Kidney (tissue), 13 donors: ENCODE measurements at regions not wholly inside any gene's neighbourhood (a gene's known extent, or its start where the extent isn't known, plus 50 kb on each side); places are given as distances from the start of the nearest gene placed in this dataset.

Experiments
- DNase-seq, 5 donors: peaks; one replicate each; pipeline ENCODE4 v3.0.0-alpha.2; 2013 to 2020
- FAIRE-seq: peaks from 2 replicates; lab custom pipeline; 2012; peaks lifted over from hg19 to GRCh38; lab: Jason Lieb, UNC
- H3K27ac ChIP-seq, 2 donors: one replicate each; pipeline ENCODE4 v1.7.0; 2013; ENCODE audit warnings: low read depth in 2 of 2, low read length in 2 of 2, inconsistent platforms in 1 of 2
- H3K27me3 ChIP-seq: one replicate; pipeline ENCODE4 v1.7.1; 2013; ENCODE audit warnings: low read length, inconsistent platforms; ENCODE audit not compliant: control insufficient read depth, insufficient read depth
- H3K36me3 ChIP-seq, 3 donors: one replicate each; pipeline versions ENCODE4 v1.7.0 to v1.7.1; 2013; ENCODE audit warnings: low read length in 3 of 3, control low read depth in 1 of 3, inconsistent platforms in 1 of 3; ENCODE audit not compliant: insufficient read depth in 3 of 3, control insufficient read depth in 2 of 3
- H3K4me1 ChIP-seq, 3 donors: one replicate each; pipeline versions ENCODE4 v1.7.0 to v1.7.1; 2013; ENCODE audit warnings: low read length in 3 of 3, inconsistent platforms in 1 of 3, low read depth in 1 of 3; ENCODE audit not compliant: control insufficient read depth in 2 of 3, insufficient read depth in 2 of 3
- H3K4me3 ChIP-seq, 3 donors: one replicate each; pipeline versions ENCODE4 v1.7.0 to v1.8.1; 2013; ENCODE audit warnings: low read length in 3 of 3, control low read depth in 1 of 3, inconsistent platforms in 1 of 3
- H3K9ac ChIP-seq, 3 donors: one replicate each; pipeline versions ENCODE4 v1.7.0 to v1.7.1; 2013; ENCODE audit warnings: low read length in 3 of 3, control low read depth in 1 of 3, inconsistent platforms in 1 of 3
- H3K9me3 ChIP-seq, 3 donors: one replicate each; pipeline versions ENCODE4 v1.7.0 to v1.7.1; 2013; ENCODE audit warnings: low read length in 3 of 3, control low read depth in 1 of 3, inconsistent platforms in 1 of 3; ENCODE audit not compliant: control insufficient read depth in 2 of 3, insufficient read depth in 1 of 3
- intact Hi-C: fragments of 100-400 bp; cut with DNase I; formaldehyde crosslinking; loops from one replicate; pipeline ENCODE4 v1.11.1; 2022
- TF ChIP-seq, protein P1 (sequence below): IDR thresholded peaks from 3 replicates; pipeline ENCODE4 v1.5.1; 2012; ENCODE audit warnings: mild to moderate bottlenecking, moderate library complexity, borderline replicate concordance; ENCODE audit not compliant: insufficient read depth; ENCODE audit errors: extremely low read depth
- donor health status: control.
- donor health status: control.
- donor health status: control.
- donor health status: control.
- donor health status: control.
- donor health status: DM: yes; HTN: yes; CAD: no.
- donor health status: Normal renal cell carcinoma (clear cell type).

DNA sequence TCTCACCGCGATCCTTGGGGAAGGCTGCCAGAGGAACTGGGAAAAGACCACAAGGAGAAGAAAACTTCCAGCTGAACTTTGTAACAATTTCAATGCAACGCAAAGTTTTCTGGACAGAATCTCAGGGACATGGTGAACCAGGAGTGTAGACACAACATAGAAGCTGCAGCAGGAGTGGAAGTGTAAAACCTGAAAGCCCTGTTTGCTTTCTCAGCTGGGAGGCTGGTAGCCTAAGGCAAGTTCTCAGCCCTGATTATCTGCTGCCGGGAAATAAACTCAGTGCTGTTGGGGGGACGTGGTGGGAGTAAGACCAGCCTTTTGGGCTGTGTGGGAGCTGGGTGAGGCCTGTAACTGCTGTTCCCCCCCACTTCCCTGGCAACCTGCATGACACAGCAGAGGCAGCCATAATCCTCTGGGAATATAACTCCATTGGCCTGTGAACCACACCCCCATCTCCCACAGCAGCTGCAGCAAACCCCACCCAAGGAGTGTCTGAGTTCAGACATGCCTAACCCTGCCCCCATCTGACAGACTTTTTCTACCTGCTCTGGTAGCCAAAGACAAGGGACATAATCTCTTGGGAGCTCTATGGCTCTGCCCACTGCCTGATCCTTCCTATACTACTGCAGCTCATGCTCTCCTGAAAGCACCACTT, 106.7 kb downstream of the ZNF621 start:
- no peak for DNase-seq
- TF ChIP-seq, protein P1, sequence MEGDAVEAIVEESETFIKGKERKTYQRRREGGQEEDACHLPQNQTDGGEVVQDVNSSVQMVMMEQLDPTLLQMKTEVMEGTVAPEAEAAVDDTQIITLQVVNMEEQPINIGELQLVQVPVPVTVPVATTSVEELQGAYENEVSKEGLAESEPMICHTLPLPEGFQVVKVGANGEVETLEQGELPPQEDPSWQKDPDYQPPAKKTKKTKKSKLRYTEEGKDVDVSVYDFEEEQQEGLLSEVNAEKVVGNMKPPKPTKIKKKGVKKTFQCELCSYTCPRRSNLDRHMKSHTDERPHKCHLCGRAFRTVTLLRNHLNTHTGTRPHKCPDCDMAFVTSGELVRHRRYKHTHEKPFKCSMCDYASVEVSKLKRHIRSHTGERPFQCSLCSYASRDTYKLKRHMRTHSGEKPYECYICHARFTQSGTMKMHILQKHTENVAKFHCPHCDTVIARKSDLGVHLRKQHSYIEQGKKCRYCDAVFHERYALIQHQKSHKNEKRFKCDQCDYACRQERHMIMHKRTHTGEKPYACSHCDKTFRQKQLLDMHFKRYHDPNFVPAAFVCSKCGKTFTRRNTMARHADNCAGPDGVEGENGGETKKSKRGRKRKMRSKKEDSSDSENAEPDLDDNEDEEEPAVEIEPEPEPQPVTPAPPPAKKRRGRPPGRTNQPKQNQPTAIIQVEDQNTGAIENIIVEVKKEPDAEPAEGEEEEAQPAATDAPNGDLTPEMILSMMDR: no peak
- Histone ChIP-seq H3K27ac (no peak overlapping the region), H3K9ac (no peak overlapping the region), H3K27me3 (no peaks in the 10 kb centered on the region), H3K4me1 (no peaks in the 10 kb centered on the region), H3K9me3 (peaks cover 0 to 6% (median 5%) of the 10 kb centered on the region in 3 donors), H3K36me3 (no peaks in the 10 kb centered on the region), H3K4me3 (no peak overlapping the region)
- no peak for FAIRE-seq
- intact Hi-C loops: no loop called here

DNA sequence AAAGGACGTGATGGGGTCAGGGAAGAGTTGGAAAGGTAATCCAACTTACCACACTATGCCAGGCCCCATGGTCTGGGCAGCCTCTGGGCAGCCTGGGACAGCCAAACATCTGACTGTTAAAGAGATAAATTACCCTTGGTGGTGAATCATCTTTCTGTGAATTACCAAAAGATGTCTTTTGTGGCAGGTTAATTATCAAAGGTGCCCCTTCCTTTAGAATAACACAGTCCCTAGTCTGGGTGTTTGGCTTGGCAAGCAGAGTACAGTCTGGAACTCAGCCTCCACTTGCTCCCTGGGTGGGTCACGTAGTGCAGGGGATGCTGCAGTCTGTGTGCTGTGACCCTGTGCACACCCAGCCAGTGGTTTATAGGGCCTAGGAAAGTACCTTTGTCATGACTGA, 113.1 kb downstream of the ZNF621 start:
- no peak for FAIRE-seq
- intact Hi-C loops: no loop called here
- TF ChIP-seq, protein P1: no peak

DNA sequence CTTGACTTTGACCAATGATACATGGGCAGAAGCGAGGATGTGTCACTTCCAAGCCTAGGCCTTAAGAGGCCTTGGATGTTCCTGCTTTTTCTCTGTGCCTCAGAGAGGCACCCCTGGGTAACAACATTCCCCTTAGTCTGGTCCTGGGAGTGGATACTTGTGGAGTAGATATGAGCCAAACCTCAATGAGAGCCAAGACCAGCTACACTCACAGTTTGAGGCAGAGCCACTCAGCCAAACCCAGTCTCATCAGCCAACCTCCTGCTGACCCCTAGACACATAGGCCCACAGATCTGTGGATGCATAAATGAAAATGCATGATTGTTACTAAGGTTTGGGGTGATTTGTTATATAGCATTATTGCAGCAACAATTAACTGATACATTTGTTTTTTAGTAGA, 114.2 kb downstream of the ZNF621 start:
- Histone ChIP-seq H3K4me1 (no peaks in the 10 kb centered on the region), H3K9ac (no peak overlapping the region), H3K9me3 (peaks cover 0 to 6% (median 4%) of the 10 kb centered on the region in 3 donors), H3K36me3 (no peaks in the 10 kb centered on the region), H3K27ac (no peak overlapping the region), H3K27me3 (no peaks in the 10 kb centered on the region), H3K4me3 (no peak overlapping the region)
- DNase-seq (no peak), FAIRE-seq (no peak)
- intact Hi-C loops: no loop called here
- TF ChIP-seq, protein P1: no peak

More for the DNA sequence above, 113.1 kb downstream of the ZNF621 start:
- H3K36me3 ChIP-seq: no peaks in the 10 kb centered on the region
- H3K9me3 ChIP-seq: peaks cover 0 to 6% (median 4%) of the 10 kb centered on the region in 3 donors
- no peak overlapping the region for H3K27ac ChIP-seq
- no peak overlapping the region for H3K4me3 ChIP-seq
- H3K27me3 ChIP-seq: no peaks in the 10 kb centered on the region
- no peaks in the 10 kb centered on the region for H3K4me1 ChIP-seq
- DNase-seq: no peak
- H3K9ac ChIP-seq: no peak overlapping the region

DNA sequence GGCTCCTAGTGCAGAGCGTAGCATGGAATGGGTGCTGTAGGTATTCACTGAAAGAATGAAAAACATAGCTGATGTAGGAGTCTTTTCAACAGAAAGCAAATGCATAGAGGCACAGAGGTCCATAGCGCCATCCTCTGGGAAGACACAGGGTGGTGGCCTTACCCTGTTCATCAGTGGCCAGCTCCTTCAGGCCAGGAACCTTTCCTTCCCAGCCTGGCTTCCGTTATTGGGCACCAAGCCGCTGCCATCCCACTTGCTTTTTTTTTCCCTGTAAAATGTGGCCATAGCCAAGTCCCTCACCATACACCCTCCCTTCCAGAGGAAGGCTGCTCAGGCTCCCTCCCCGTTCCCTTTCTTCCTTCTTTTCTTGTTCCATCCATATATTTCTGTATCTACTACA, 118.1 kb downstream of the ZNF621 start:
- TF ChIP-seq, protein P1: no peak
- Histone ChIP-seq H3K4me3 (no peak overlapping the region), H3K4me1 (no peaks in the 10 kb centered on the region), H3K27me3 (no peaks in the 10 kb centered on the region), H3K27ac (no peak overlapping the region), H3K9ac (no peak overlapping the region), H3K9me3 (no peaks in the 10 kb centered on the region), H3K36me3 (no peaks in the 10 kb centered on the region)
- FAIRE-seq: no peak
- intact Hi-C loops: no loop called here
- DNase-seq: no peak
